Ramos (cell line): ENCODE measurements at regions not wholly inside any gene's neighbourhood (a gene's known extent, or its start where the extent isn't known, plus 50 kb on each side); places are given as distances from the start of the nearest gene placed in this dataset.
"Not testable (repeated sequence)": the region's sequence is repeated elsewhere in the genome, so short reads cannot be mapped to it uniquely, and the experiment has no call there.

Experiments
- in situ Hi-C: fragments of 300-500 bp; cut with MboI; formaldehyde crosslinking; loops from one replicate; pipeline ENCODE4 v1.14.3; 2022; ENCODE audit warnings: low sequenced_read_pairs; ENCODE audit not compliant: unreplicated experiment

- in situ Hi-C loops = no loop called here
Measured at GRCh38 chr14:101074196-101075024, 170.9 kb upstream of the RTL1 start.

DNA sequence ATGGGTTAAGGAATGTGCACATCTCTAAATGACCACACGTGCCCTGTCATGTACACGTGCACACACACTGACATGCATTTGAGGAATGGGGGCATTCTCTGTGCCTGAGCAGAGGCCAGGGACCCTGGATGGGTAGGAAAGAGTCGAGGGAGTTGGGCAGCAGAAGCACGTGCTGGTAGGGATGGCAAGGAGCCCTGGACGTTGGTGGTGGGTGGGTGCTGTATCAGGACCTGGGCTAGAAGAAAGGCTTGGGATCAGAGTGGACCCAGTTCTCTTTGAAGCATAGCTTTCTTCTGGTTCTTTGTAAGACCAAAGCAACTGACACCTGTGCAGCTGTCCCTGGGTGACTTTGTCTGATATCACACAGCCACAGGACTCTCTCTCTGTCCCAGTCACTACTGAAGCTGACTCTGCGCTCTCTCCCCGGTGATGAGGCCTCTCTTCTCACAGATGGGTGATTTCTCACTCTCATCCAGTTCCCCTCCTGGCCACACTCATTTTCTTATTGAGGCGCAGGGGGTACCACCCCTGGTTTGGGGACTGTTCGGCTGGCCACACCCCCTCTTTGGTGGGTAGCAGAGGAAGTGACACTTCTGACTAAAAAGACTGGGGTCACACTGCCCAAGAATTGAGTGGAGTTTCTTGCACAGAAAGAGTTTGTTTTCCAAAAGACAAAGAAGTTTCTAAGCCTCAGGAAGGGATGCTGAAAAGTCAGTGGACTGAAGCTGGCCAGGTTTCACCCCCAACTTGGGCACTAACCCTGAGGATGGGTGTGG, 171.7 kb upstream of the RTL1 start:
- in situ Hi-C loops = no loop called here

GRCh38 chr14:101075801-101076413, 172.4 kb upstream of the RTL1 start:
- in situ Hi-C loops = no loop called here

- in situ Hi-C loops = no loop called here
Measured at GRCh38 chr14:101076451-101077198, 173.1 kb upstream of the RTL1 start.

DNA sequence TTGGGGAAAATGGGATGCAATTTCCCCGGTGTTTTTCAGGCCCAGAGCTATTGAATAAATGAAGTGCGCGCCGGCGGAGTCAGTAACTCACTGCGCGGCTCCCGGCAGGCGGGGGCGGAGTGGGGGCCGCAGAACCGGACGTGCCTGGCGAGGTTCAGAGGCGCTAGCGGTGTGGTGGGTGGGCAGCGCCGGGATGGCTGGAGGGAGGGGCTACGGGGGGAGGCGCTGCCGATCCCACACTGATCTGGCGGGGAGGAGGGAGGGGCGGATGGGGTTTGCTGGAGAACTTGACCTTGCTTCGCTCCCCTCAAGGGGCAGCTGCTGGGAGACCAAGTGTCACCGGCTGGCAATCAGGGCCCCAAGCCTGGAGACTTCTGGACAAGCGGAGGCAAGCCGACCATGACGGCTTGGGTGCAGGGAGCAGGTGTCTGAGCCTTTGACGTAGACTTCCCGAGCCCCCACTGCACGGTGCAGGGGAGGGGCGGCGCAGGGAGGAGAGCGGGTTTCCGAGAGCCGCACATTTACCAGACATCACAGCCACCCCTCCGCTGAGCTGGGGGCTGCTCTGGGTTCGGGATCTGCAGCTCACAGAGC, 174.1 kb upstream of the RTL1 start:
- in situ Hi-C loops = no loop called here

- in situ Hi-C loops = no loop called here
Measured at GRCh38 chr14:101078170-101078891, 174.8 kb upstream of the RTL1 start.

DNA sequence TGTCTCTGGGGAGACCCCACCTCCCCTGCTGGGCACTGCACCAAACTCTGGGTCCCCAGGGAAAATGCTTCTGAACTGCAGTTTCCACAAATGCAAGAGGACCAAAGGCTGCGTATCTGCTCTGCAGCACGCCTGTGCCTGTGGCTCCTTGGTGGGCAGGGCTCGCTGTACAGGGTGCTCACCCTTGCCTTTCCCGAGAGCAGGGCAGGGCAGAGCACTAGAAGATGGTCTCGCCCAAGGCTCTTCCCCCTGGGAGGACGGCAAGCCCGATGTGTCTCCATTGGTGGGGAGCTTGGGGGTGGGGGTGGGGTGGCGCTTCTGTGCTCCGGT, 175.3 kb upstream of the RTL1 start:
- in situ Hi-C loops = no loop called here

DNA sequence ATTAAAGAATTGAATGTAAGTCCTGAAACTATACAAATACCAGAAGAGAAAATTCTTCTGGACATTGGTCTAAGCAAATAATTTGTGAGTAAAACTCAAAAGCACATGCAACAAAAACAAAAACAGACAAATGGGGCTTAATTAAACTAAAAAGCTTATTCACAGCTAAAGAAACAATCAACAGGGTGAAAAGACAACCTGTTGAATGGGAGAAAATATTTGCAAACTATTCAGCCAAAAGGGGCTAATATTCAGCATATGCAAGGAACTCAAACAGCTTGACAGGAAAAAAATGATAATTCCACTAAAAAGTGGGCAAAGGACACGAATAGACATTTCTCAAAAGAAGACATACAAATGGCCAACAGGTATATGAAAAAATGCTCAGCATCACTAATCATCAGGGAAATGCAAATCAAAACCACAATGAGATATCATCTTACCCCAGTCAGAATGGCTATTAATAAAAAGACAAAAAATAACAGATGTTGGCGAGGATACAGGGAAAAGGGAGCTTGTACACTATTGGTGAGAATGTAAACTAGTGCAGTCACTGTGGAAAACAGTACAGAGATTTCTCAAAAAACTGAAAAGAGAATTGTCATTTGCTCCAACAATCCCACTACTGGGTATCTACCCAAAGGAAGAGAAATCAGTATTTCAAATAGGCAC, 177.5 kb upstream of the RTL1 start:
- in situ Hi-C loops = no loop called here

DNA sequence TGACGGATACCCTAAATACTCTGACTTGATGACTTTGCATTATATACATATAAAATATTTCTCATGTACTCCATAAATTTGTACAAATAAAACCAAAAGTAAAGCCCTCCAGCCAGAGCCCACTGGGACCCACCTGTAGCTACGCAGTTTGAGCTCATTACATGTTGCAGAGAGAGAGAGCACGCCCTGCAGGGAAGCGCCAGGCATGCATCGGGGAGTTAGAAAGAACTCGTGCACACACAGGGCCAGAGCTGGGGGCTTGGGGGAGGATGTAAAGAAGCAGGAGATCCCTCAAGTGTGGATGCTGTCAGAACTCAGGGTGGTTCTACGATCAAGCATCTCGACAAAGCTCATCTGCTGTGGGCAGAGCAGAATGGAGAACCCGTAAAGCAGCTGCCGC, 178.5 kb upstream of the RTL1 start:
- in situ Hi-C loops = no loop called here

DNA sequence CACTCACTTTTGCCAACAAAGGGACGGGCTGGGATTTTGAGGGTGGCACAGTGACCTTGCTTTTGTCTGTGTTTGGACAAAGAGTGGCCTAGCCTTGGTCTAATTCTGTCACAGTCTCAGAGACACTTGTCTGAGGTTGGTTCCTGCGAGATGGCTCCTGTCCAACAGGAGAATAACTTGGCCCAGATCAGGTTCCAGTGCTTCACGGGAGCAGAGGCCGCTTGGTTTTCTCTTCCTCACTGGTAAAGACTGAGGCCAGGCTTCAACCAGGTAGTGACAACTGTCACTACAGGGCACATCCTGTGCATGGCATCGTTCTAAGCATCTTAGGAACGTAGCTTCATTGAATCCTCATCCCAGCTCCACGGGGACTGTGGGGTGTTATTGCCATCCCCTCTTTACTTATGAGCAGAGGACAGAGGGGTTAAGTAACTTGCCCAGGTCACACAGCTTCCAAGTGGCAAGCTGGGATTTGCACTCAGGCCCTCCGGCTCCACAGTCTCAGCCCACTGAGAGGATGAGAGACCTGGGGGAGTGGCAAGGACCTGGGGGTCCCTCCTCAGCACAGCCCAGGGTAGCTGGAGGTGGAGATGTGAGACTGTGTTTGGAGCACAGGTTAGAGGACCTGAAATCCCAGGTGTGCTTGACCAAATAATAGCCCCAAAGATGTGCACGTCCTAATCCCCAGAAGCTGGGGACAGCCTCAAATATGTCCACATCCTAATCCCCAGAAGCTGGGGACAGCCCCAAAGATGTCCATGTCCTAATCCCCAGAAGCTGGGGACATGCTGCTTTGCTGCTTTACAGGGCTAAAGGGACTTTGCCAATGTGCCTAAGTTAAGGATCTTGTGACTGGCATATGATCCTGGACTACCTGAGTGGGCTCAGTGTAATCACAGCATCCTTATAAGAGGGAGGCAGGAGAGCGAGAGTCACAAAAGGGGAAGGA, 179.2 kb upstream of the RTL1 start:
- in situ Hi-C loops = no loop called here

- in situ Hi-C loops = no loop called here
Measured at GRCh38 chr14:101083564-101084435, 180.3 kb upstream of the RTL1 start.

DNA sequence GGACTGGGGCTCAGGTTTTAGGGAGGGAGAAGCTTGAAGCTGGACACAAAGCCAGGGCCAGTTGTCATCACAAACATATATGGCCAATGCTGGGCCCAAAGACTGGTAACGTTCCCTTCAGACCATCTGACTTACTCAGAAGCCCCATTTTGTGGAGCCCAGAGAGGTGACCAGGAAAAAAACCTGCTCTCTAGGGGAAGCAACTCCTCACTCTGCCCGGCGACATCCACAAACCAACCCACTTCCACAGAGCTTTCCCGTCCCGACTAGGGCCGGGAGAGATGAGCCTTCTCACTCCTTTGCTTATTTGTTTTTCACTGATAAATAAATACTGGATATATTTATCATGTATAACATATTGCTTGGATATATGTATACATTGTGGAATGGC, 180.9 kb upstream of the RTL1 start:
- in situ Hi-C loops = no loop called here

- in situ Hi-C loops = no loop called here
Measured at GRCh38 chr14:101086926-101087325, 183.4 kb upstream of the RTL1 start.

GRCh38 chr14:101087614-101088394, 184.3 kb upstream of the RTL1 start:
- in situ Hi-C loops = no loop called here

DNA sequence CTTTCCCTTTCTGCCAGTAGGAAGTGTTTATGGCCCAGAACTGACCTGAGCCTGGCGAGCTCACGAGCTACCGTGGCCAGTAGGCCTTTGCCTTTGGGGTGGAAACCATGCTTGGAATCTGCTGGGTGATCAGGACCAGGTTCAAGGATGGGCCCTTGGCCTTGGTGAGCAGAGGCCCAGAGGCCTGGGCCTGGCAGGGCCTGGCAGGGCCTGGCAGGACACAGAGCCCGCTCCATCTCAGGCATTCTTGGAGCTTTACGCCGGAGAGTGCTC, 184.8 kb upstream of the RTL1 start:
- in situ Hi-C loops = no loop called here

- in situ Hi-C loops = no loop called here
Measured at GRCh38 chr14:101088714-101089113, 185.2 kb upstream of the RTL1 start.

GRCh38 chr14:101090478-101090877, 187.0 kb upstream of the RTL1 start:
- in situ Hi-C loops = not testable (repeated sequence)
